HCT116 (cell line): ENCODE measurements at regions not wholly inside any gene's neighbourhood (a gene's known extent, or its start where the extent isn't known, plus 50 kb on each side); places are given as distances from the start of the nearest gene placed in this dataset.

Source experiments
- ATAC-seq: fragments of 200-7000 bp; cut with Tn5 transposase; 2 replicates; pipeline ENCODE4 v1.9.1; 2020; ENCODE audit warnings: mild to moderate bottlenecking, moderate library complexity
- BruUV-seq: library from RNA; stranded (reverse); fragments of 400-500 nt; replicated peaks from 2 replicates; lab custom pipeline; 2021; lab: Mats Ljungman, UMichigan
- CTCF ChIA-PET: fragments of 300-600 bp; sonication (Branson Sonifier 250); formaldehyde crosslinking; loops from one replicate; lab custom pipeline; 2021; ENCODE audit warnings: antibody characterized with exemption; lab: Charles Lee
- POLR2A ChIA-PET: fragments of 300-600, 350-600 bp; sonication (Branson Sonifier 250); formaldehyde crosslinking; loops from one replicate; lab custom pipeline; 2021; ENCODE audit warnings: antibody characterized with exemption; lab: Charles Lee
- RAD21 ChIA-PET, 2 experiments: fragments of 300-600 bp; sonication (Branson Sonifier 250); formaldehyde crosslinking; loops; one replicate each; lab custom pipeline; 2023; ENCODE audit warnings: low total read pairs in 2 of 2; ENCODE audit not compliant: uncharacterized antibody in 2 of 2, unreplicated experiment in 2 of 2, low non-redundant PET in 1 of 2; lab: Charles Lee
- DNase-seq: peaks from one replicate; pipeline ENCODE4 v3.0.0-alpha.2; 2010; ENCODE audit warnings: low read depth, low spot score
- H2AFZ ChIP-seq: fragments of 200-600 bp; shearing (Covaris generic), sonication (generic); 2 replicates; pipeline ENCODE4 v1.6.1; 2017; ENCODE audit warnings: low read depth, mixed run types, mixed read lengths, antibody characterized with exemption, low read length; ENCODE audit not compliant: poor library complexity, severe bottlenecking
- H3K27ac ChIP-seq: 2 replicates; pipeline ENCODE4 v1.5.1; 2012; ENCODE audit warnings: low read depth, low read length
- H3K27me3 ChIP-seq: fragments of 200-600 bp; sonication (generic); 2 replicates; pipeline ENCODE4 v1.6.1; 2016; ENCODE audit warnings: mixed run types, low read length, mixed read lengths; ENCODE audit not compliant: insufficient read depth
- H3K36me3 ChIP-seq, 2 experiments: fragments of 200-500 bp in 1 of 2; fragments of 200-600 bp in 1 of 2; sonication (Bioruptor generic) in 1 of 2; sonication (generic) in 1 of 2; 2 replicates each; pipeline versions ENCODE4 v1.5.1 to v1.6.1; 2014 to 2016; ENCODE audit warnings: low read length in 2 of 2, inconsistent platforms in 1 of 2, mixed read lengths in 1 of 2, mixed run types in 1 of 2; ENCODE audit not compliant: insufficient read depth in 2 of 2, control insufficient read depth in 1 of 2
- H3K4me1 ChIP-seq, 2 experiments: fragments of 200-600 bp in 1 of 2; sonication (generic) in 1 of 2; 2 replicates each; pipeline versions ENCODE4 v1.5.1 to v1.6.1; 2012 to 2017; ENCODE audit warnings: low read length in 2 of 2, inconsistent platforms in 1 of 2, mild to moderate bottlenecking in 1 of 2, mixed read lengths in 1 of 2, mixed run types in 1 of 2, moderate library complexity in 1 of 2; ENCODE audit not compliant: insufficient read depth in 2 of 2, control insufficient read depth in 1 of 2
- H3K4me2 ChIP-seq: fragments of 200-600 bp; sonication (generic); 2 replicates; pipeline ENCODE4 v1.6.1; 2017; ENCODE audit warnings: mixed run types, low read length, mixed read lengths
- H3K4me3 ChIP-seq, 2 experiments: fragments of 200-600 bp in 1 of 2; sonication (generic) in 1 of 2; replicated peaks in 1 of 2; 2 replicates each; pipeline ENCODE4 v1.5.1; 2011 to 2016; ENCODE audit warnings: low read length in 2 of 2, control low read depth in 1 of 2, low read depth in 1 of 2, mild to moderate bottlenecking in 1 of 2, mixed read lengths in 1 of 2, mixed run types in 1 of 2
- H3K79me2 ChIP-seq: fragments of 200-600 bp; sonication (generic); 2 replicates; pipeline ENCODE4 v1.6.1; 2017; ENCODE audit warnings: mild to moderate bottlenecking, mixed run types, low read length, moderate library complexity, mixed read lengths; ENCODE audit not compliant: insufficient read depth
- H3K9ac ChIP-seq: fragments of 200-600 bp; sonication (generic); 2 replicates; pipeline ENCODE4 v1.6.1; 2016; ENCODE audit warnings: low read length, mixed read lengths
- H3K9me2 ChIP-seq: fragments of 200-600 bp; sonication (generic), shearing (Covaris generic); 2 replicates; pipeline ENCODE4 v1.6.1; 2017; ENCODE audit warnings: mixed run types, mild to moderate bottlenecking, moderate library complexity; ENCODE audit not compliant: insufficient read depth
- H3K9me3 ChIP-seq, 2 experiments: fragments of 200-500 bp in 1 of 2; fragments of 200-600 bp in 1 of 2; sonication (Bioruptor generic) in 1 of 2; sonication (generic) in 1 of 2; 2 replicates each; pipeline ENCODE4 v1.6.1; 2014 to 2017; ENCODE audit warnings: low read length in 2 of 2, mixed read lengths in 2 of 2, inconsistent platforms in 1 of 2, low read depth in 1 of 2, mild to moderate bottlenecking in 1 of 2, mixed run types in 1 of 2, moderate library complexity in 1 of 2; ENCODE audit not compliant: control insufficient read depth in 1 of 2, insufficient read depth in 1 of 2
- H4K20me1 ChIP-seq: fragments of 200-600 bp; sonication (generic), shearing (Covaris generic); 2 replicates; pipeline ENCODE4 v1.6.1; 2017; ENCODE audit warnings: mixed run types, mild to moderate bottlenecking, moderate library complexity; ENCODE audit not compliant: insufficient read depth
- CBX3 ChIP-seq: IDR thresholded peaks from 2 replicates; pipeline ENCODE4 v1.6.1; 2012; ENCODE audit warnings: low read depth
- EGR1 ChIP-seq: IDR thresholded peaks from 2 replicates; pipeline ENCODE4 v1.6.1; 2012; ENCODE audit warnings: low read depth
- RAD21 ChIP-seq: IDR thresholded peaks from 2 replicates; pipeline ENCODE4 v1.6.1; 2012; ENCODE audit warnings: low read depth, mild to moderate bottlenecking
- SIN3A ChIP-seq: IDR thresholded peaks from 2 replicates; pipeline ENCODE4 v1.6.1; 2012; ENCODE audit warnings: low read depth
- SP1 ChIP-seq: IDR thresholded peaks from 2 replicates; pipeline ENCODE4 v1.6.1; 2012; ENCODE audit warnings: low read depth
- ZFX ChIP-seq: fragments of 450-650 bp; IDR thresholded peaks from 2 replicates; pipeline ENCODE4 v1.6.1; 2017
- intact Hi-C: fragments of 100-400 bp; cut with micrococcal nuclease; formaldehyde crosslinking; loops from 2 replicates; pipeline ENCODE4 v1.10.0; 2022
- TF ChIP-seq, protein P1 (sequence below): IDR thresholded peaks from 2 replicates; pipeline ENCODE4 v1.6.1; 2012; ENCODE audit warnings: low read depth

GRCh38 chr5:18111906-18112465 is 477.7 kb downstream of the TAF11L14 start:
- Histone ChIP-seq H3K4me2 (no peak overlapping the region), H3K9me2 (no peaks in the 10 kb centered on the region), H3K27ac (no peak overlapping the region), H2AFZ (no peak overlapping the region), H3K9me3 (peaks cover 6 to 17% of the 10 kb centered on the region in 2 experiments; a peak in 2 of 4 replicates), H3K9ac (no peak overlapping the region), H3K4me1 (no peaks in the 10 kb centered on the region), H3K79me2 (no peaks in the 10 kb centered on the region), H3K4me3 (no peak overlapping the region), H3K27me3 (no peaks in the 10 kb centered on the region), H3K36me3 (no peaks in the 10 kb centered on the region), H4K20me1 (no peaks in the 10 kb centered on the region)
- intact Hi-C loops = no loop called here
- ATAC-seq (no peak), DNase-seq (no peak)
- ChIA-PET RAD21 (no interaction called here), CTCF (no interaction called here), POLR2A (no interaction called here)
- no TSS peak for BruUV-seq
- TF ChIP-seq EGR1 = no peak
- TF ChIP-seq SIN3A = no peak
- TF ChIP-seq, protein P1, sequence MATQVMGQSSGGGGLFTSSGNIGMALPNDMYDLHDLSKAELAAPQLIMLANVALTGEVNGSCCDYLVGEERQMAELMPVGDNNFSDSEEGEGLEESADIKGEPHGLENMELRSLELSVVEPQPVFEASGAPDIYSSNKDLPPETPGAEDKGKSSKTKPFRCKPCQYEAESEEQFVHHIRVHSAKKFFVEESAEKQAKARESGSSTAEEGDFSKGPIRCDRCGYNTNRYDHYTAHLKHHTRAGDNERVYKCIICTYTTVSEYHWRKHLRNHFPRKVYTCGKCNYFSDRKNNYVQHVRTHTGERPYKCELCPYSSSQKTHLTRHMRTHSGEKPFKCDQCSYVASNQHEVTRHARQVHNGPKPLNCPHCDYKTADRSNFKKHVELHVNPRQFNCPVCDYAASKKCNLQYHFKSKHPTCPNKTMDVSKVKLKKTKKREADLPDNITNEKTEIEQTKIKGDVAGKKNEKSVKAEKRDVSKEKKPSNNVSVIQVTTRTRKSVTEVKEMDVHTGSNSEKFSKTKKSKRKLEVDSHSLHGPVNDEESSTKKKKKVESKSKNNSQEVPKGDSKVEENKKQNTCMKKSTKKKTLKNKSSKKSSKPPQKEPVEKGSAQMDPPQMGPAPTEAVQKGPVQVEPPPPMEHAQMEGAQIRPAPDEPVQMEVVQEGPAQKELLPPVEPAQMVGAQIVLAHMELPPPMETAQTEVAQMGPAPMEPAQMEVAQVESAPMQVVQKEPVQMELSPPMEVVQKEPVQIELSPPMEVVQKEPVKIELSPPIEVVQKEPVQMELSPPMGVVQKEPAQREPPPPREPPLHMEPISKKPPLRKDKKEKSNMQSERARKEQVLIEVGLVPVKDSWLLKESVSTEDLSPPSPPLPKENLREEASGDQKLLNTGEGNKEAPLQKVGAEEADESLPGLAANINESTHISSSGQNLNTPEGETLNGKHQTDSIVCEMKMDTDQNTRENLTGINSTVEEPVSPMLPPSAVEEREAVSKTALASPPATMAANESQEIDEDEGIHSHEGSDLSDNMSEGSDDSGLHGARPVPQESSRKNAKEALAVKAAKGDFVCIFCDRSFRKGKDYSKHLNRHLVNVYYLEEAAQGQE = no peak
- TF ChIP-seq SP1 = no peak

- Histone ChIP-seq H4K20me1 (no peaks in the 10 kb centered on the region), H3K9me3 (peaks cover 6 to 20% of the 10 kb centered on the region in 2 experiments; a peak in 2 of 4 replicates), H3K9ac (no peak overlapping the region), H3K79me2 (no peaks in the 10 kb centered on the region), H3K9me2 (no peaks in the 10 kb centered on the region), H3K4me1 (no peaks in the 10 kb centered on the region), H3K36me3 (no peaks in the 10 kb centered on the region), H3K27me3 (no peaks in the 10 kb centered on the region), H3K4me3 (no peak overlapping the region), H3K4me2 (no peak overlapping the region), H3K27ac (no peak overlapping the region), H2AFZ (no peak overlapping the region)
- RAD21 ChIA-PET = no interaction called here
- ATAC-seq (no peak), DNase-seq (no peak)
- CTCF ChIA-PET = no interaction called here
- BruUV-seq = no TSS peak
- intact Hi-C loops = no loop called here
- TF ChIP-seq RAD21 (no peak), EGR1 (no peak), CBX3 (no peak), ZFX (no peak)
- POLR2A ChIA-PET = no interaction called here
Observed at GRCh38 chr5:18113721-18114120, 479.5 kb downstream of the TAF11L14 start.
